Progenitor cell of endocrine pancreas (in vitro differentiated cells): ENCODE measurements at regions not wholly inside any gene's neighbourhood (a gene's known extent, or its start where the extent isn't known, plus 50 kb on each side); places are given as distances from the start of the nearest gene placed in this dataset.

ENCODE experiments used
- DNase-seq: peaks from one replicate; pipeline ENCODE4 v3.0.0; 2021; ENCODE audit warnings: low spot score; ENCODE audit not compliant: unreplicated experiment
- H3K27ac Mint-ChIP-seq: 2 replicates; pipeline ENCODE4 v1.8.0; 2021; ENCODE audit warnings: mild to moderate bottlenecking, moderate library complexity, mixed read lengths
- H3K27me3 Mint-ChIP-seq: 2 replicates; pipeline ENCODE4 v1.8.0; 2021; ENCODE audit warnings: mixed read lengths
- H3K36me3 Mint-ChIP-seq: 2 replicates; pipeline ENCODE4 v1.8.0; 2022; ENCODE audit warnings: mixed read lengths; ENCODE audit not compliant: insufficient read depth
- H3K4me1 Mint-ChIP-seq: 2 replicates; pipeline ENCODE4 v1.8.0; 2021; ENCODE audit warnings: low read depth, mixed read lengths
- H3K4me3 Mint-ChIP-seq: 2 replicates; pipeline ENCODE4 v1.8.0; 2021; ENCODE audit warnings: low read depth, mild to moderate bottlenecking, moderate library complexity, mixed read lengths
- H3K9me3 Mint-ChIP-seq: 2 replicates; pipeline ENCODE4 v1.8.0; 2021; ENCODE audit warnings: low read depth, mixed read lengths
- TF ChIP-seq, protein P1 (sequence below): fragments of 200-600 bp; sonication (generic); IDR thresholded peaks from one replicate; pipeline ENCODE4 v1.5.0; 2021; ENCODE audit warnings: antibody characterized with exemption, mild to moderate bottlenecking; ENCODE audit not compliant: unreplicated experiment

DNA sequence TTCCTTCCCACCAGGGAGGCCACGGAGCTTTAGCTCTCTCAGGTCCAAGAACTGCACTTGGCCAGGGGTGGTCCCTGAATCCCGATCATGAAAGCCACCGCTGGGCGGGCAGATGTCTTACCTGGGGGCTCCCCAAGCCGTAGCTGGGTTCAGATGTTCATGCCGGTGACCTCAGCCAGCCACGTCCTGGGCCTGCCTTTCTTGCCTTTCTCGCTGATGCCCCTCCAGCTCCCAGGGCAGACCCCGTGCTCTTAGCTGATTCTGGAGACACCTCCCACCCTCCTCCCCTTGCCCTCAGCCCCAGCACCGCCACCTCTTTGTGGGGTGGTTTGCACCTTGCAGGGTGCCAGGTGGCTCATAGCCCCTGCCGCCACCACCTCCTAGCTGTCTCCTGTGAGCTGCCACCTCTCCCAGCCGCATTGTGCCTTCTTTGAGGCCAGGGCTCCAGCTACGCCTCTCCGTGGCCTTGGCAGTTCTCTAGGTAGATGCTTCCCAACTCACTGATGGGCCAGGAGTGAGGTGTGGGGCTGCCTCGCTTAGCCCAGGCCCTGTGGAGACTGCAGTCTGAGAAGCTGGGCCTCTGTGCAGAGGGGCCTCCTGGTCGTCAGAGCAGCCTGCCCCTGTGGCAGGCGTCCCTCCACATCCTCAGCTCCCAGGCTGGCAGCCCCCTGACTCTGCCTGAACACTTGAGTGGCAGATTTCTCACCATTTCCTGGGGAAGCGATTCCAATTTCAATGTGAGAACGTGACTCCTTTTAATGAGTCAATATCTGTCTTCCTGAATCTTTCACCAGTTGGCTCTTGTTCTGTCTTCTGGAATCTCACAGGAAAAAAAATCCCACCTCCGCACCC is 97.6 kb upstream of the B3GAT1 start:
- H3K4me1 Mint-ChIP-seq, result peaks cover 8% of the 10 kb centered on the region
- no peak for DNase-seq
- no peak overlapping the region for H3K4me3 Mint-ChIP-seq
- peaks cover 51% of the 10 kb centered on the region for H3K27me3 Mint-ChIP-seq
- no peak overlapping the region for H3K27ac Mint-ChIP-seq
- H3K36me3 Mint-ChIP-seq, result no peaks in the 10 kb centered on the region
- no peaks in the 10 kb centered on the region for H3K9me3 Mint-ChIP-seq
- TF ChIP-seq, protein P1, sequence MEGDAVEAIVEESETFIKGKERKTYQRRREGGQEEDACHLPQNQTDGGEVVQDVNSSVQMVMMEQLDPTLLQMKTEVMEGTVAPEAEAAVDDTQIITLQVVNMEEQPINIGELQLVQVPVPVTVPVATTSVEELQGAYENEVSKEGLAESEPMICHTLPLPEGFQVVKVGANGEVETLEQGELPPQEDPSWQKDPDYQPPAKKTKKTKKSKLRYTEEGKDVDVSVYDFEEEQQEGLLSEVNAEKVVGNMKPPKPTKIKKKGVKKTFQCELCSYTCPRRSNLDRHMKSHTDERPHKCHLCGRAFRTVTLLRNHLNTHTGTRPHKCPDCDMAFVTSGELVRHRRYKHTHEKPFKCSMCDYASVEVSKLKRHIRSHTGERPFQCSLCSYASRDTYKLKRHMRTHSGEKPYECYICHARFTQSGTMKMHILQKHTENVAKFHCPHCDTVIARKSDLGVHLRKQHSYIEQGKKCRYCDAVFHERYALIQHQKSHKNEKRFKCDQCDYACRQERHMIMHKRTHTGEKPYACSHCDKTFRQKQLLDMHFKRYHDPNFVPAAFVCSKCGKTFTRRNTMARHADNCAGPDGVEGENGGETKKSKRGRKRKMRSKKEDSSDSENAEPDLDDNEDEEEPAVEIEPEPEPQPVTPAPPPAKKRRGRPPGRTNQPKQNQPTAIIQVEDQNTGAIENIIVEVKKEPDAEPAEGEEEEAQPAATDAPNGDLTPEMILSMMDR, result no peak

DNA sequence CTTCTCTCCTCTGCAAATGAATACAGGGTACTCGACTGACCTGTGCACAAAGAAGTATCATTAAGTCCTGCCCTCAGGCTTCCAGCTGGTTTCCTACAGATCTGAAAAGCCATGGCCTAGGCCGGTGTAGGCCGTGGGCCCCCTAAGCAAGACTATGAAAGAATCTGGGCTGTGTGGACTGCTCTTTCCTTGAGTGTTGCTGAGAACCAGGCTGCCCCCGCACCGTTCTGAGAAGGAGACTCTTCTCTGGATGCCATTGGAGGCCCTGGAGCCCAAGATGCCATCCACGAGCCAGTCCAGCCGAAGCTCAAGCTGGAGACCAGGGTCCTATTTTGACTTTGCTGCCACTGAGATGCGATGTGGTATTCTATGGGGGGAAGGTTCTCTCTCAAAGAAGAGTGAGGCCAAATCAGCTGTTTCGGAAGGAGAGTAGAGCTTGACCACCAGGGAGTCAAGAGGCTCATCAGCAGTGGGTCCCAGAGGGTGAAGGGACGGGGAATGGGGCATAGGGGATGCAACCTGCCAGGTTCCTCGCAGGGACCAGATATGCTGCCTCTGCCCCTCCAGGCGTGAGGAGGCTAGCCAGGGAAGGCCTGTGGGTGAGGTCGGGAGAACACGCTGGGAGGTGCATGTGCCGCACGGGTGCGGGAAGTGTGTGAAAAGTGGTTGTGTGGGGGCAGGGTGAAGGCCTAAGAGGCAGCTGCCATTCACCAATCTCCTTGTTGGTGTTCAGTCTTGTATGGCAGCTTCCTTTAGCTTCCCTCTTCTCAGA is 96.4 kb upstream of the B3GAT1 start:
- Mint-ChIP-seq H3K27me3 (peaks cover 59% of the 10 kb centered on the region), H3K36me3 (no peaks in the 10 kb centered on the region), H3K4me1 (peaks cover 6% of the 10 kb centered on the region), H3K9me3 (no peaks in the 10 kb centered on the region), H3K27ac (no peak overlapping the region), H3K4me3 (no peak overlapping the region)
- TF ChIP-seq, protein P1, result no peak
- DNase-seq, result no peak

DNA sequence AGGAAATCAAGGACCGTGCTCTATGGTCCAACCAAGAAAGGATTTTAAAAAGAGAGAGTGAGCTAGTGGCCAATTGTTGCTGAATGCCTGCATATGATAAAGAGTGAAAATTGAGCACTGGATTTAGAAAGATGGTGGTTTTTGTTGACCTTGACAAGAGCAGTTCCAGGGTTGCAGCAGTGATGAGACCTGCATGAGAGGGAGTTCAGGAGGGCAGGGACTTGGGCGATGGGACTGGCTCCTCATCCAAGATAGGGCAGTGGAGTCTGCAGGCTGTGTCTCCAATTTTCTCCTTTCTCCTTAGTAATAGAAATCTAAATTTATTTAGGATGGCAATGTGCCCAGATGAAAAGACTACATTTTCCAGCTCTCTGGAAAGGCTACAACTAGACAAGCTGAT is 94.0 kb upstream of the B3GAT1 start:
- H3K27me3 Mint-ChIP-seq, result peaks cover 50% of the 10 kb centered on the region
- no peaks in the 10 kb centered on the region for H3K9me3 Mint-ChIP-seq
- no peak overlapping the region for H3K4me3 Mint-ChIP-seq
- no peaks in the 10 kb centered on the region for H3K36me3 Mint-ChIP-seq
- TF ChIP-seq, protein P1, result no peak
- H3K27ac Mint-ChIP-seq, result no peak overlapping the region
- no peak for DNase-seq
- no peaks in the 10 kb centered on the region for H3K4me1 Mint-ChIP-seq

DNA sequence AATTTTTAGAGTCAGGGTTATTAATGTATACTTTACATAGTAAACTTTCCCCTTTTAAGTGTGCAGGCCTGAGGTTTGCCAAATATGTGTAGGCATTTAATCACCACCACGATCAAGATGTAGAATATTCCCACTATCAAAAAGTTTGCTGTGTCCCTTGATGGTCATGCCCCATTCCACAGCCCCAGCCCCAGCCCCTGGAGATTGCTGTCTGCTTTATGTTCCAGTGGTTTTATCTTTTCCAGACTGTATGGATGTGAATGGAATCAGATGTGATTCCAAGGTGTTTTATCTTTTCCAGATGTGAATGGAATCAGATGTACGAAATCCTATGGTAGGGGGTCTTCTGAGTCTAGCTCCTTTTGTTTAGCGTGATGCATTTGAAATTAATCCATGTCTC is 93.1 kb upstream of the B3GAT1 start:
- DNase-seq, result no peak
- Mint-ChIP-seq H3K27me3 (peaks cover 53% of the 10 kb centered on the region), H3K4me3 (no peak overlapping the region), H3K4me1 (no peaks in the 10 kb centered on the region), H3K9me3 (no peaks in the 10 kb centered on the region), H3K27ac (no peak overlapping the region), H3K36me3 (no peaks in the 10 kb centered on the region)
- TF ChIP-seq, protein P1, result no peak

DNA sequence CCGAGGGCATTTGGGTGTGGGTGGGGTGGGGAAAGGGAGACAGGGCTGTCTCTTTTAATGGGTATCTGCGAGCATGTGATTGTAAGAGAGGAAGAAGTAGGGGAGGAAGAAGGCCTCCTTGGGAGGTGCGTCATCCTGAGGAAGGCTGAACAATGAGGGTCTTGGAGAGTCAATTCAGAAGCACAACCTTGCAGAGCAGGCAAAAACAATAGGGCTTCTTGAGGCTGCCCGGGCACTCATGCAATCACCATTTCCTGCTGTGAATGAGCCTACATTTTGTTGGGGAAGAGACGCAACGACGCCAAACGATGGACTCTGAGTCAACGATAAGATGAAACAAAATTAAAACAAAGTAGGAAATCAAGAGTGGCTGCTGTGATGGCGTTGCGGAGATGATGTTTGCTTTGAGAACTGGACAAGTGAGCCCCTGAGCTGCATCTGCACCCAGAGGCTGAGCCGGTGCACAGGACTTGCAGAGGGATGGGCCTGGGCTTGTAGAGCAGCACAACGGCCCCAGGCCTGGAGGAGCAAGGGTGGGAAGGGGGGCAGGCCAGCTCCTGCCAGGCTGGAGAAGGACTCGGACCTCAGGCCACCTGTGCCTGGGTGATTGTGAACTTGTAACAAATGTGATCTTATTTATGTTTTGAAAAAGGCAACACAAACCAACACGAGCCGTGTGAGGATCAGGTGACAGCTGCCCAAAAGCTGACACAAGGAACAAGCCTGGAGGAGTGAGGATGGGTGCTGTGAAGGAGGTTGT is 92.3 kb upstream of the B3GAT1 start:
- no peaks in the 10 kb centered on the region for H3K9me3 Mint-ChIP-seq
- no peaks in the 10 kb centered on the region for H3K4me1 Mint-ChIP-seq
- peaks cover 53% of the 10 kb centered on the region for H3K27me3 Mint-ChIP-seq
- H3K4me3 Mint-ChIP-seq, result no peak overlapping the region
- no peak for DNase-seq
- TF ChIP-seq, protein P1, result no peak
- H3K36me3 Mint-ChIP-seq, result no peaks in the 10 kb centered on the region
- H3K27ac Mint-ChIP-seq, result no peak overlapping the region
